GM12873 (cell line): ENCODE measurements at regions not wholly inside any gene's neighbourhood (a gene's known extent, or its start where the extent isn't known, plus 50 kb on each side); places are given as distances from the start of the nearest gene placed in this dataset.

Source experiments
- TF ChIP-seq, protein P1 (sequence below): IDR thresholded peaks from 2 replicates; pipeline ENCODE4 v1.5.1; 2012; ENCODE audit warnings: low read depth, mild to moderate bottlenecking, moderate library complexity, low read length, control low read depth; ENCODE audit not compliant: insufficient read depth; ENCODE audit errors: missing control alignments

DNA sequence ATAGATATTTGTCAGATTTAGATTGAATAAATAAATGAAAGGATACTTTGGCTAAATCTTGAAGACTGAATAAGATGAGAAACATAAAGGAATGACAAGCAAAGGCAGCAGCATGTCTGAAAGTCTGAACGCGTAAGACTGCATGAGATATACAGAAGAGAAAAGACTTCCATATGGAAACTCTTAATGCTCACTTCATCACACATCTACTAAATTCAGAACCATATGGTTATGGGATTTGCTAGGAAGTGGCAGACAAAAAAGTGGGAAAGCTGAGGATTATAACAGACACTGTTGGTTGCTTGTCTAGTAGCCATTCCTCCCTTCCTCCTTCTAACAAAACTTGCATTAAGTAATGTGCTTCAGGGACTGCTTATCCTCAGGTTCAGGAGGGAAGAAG is 446.7 kb downstream of the KCTD12 start:
- TF ChIP-seq, protein P1, sequence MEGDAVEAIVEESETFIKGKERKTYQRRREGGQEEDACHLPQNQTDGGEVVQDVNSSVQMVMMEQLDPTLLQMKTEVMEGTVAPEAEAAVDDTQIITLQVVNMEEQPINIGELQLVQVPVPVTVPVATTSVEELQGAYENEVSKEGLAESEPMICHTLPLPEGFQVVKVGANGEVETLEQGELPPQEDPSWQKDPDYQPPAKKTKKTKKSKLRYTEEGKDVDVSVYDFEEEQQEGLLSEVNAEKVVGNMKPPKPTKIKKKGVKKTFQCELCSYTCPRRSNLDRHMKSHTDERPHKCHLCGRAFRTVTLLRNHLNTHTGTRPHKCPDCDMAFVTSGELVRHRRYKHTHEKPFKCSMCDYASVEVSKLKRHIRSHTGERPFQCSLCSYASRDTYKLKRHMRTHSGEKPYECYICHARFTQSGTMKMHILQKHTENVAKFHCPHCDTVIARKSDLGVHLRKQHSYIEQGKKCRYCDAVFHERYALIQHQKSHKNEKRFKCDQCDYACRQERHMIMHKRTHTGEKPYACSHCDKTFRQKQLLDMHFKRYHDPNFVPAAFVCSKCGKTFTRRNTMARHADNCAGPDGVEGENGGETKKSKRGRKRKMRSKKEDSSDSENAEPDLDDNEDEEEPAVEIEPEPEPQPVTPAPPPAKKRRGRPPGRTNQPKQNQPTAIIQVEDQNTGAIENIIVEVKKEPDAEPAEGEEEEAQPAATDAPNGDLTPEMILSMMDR, result no peak

DNA sequence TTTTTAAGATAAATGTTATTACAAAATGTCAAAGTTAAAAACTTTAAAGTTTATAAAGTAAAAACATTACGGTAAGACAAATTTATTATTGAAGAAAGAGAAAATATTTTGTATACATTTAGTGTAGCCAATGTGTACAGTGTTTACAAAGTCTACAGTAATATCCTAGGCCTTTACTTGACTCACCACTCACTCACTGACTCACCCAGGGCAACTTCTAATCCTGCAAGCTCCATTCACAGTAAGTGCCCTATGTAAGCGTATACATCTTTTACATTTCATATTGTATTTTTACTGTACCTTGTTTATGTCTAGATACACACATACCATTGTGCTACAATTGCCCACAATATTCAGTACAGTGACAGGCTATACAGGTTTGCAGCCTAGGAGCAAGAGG is 448.2 kb downstream of the KCTD12 start:
- TF ChIP-seq, protein P1, result no peak

DNA sequence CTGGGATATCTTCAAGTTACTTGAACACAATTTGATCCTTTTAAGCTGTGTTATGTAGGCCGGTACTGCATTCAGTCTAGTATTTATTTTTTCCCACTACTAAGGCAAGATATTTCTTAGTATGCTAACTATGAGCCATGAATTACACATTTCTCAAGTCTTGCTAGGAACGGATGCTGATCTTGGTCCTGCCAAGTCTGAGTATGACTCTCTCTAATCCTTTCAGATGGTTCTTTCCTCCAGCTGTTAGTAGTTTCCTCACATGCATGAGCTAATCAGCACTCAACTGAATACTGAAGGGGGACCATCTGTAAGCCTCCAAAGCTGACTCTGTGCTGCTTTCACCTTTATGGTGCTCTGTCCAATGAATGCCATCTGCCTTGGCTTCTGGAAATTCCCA is 460.3 kb downstream of the KCTD12 start:
- TF ChIP-seq, protein P1, result no peak

GRCh38 chr13:76421011-76421410 is 465.2 kb downstream of the KCTD12 start:
- TF ChIP-seq, protein P1, result no peak

GRCh38 chr13:76418404-76418803 is 467.8 kb downstream of the KCTD12 start:
- TF ChIP-seq, protein P1, result no peak

- TF ChIP-seq, protein P1, result no peak
Observed at GRCh38 chr13:76414320-76414719, 471.9 kb downstream of the KCTD12 start.

GRCh38 chr13:76406243-76406642 is 480.0 kb downstream of the KCTD12 start:
- TF ChIP-seq, protein P1, result no peak
